HepG2 (cell line): ENCODE measurements at regions not wholly inside any gene's neighbourhood (a gene's known extent, or its start where the extent isn't known, plus 50 kb on each side); places are given as distances from the start of the nearest gene placed in this dataset.

Experiments used
- CBFB ChIP-seq: sonication (generic); formaldehyde crosslinking; IDR thresholded peaks from 2 replicates; pipeline ENCODE4 v1.4.0; 2020; ENCODE audit warnings: missing genetic modification reagents
- CEBPG ChIP-seq: IDR thresholded peaks from 2 replicates; pipeline ENCODE4 v1.6.1; 2016
- EHMT2 ChIP-seq: fragments of 200-600 bp; sonication (generic); IDR thresholded peaks from 2 replicates; pipeline ENCODE4 v1.7.0; 2017; ENCODE audit warnings: antibody characterized with exemption, low read depth, low read length, borderline replicate concordance
- FOXA3 ChIP-seq: IDR thresholded peaks from 2 replicates; pipeline ENCODE4 v1.6.1; 2016; ENCODE audit warnings: missing genetic modification reagents, missing compliant biosample characterization
- HCFC1 ChIP-seq: fragments of 150-350 bp; IDR thresholded peaks from 2 replicates; pipeline ENCODE4 v1.6.1; 2014; ENCODE audit warnings: low read depth, low read length
- JDP2 ChIP-seq: sonication (generic); formaldehyde crosslinking; IDR thresholded peaks from 2 replicates; pipeline ENCODE4 v1.8.1; 2022; ENCODE audit warnings: missing genetic modification reagents, borderline replicate concordance
- JUND ChIP-seq: sonication (generic); formaldehyde crosslinking; IDR thresholded peaks from 2 replicates; pipeline ENCODE4 v1.8.0; 2022; ENCODE audit warnings: mild to moderate bottlenecking, missing genetic modification reagents
- KDM6A ChIP-seq: IDR thresholded peaks from 2 replicates; pipeline ENCODE4 v1.6.1; 2016; ENCODE audit warnings: low read depth
- MAZ ChIP-seq, 2 experiments: sonication (generic) in 1 of 2; formaldehyde crosslinking in 1 of 2; IDR thresholded peaks; 2 replicates each; pipeline versions ENCODE4 v1.5.0 to v1.6.1; 2012 to 2020; ENCODE audit warnings: low read depth in 2 of 2, mild to moderate bottlenecking in 2 of 2, borderline replicate concordance in 1 of 2, improper control_type of control experiment in 1 of 2, low read length in 1 of 2, missing genetic modification reagents in 1 of 2, moderate library complexity in 1 of 2
- MED13 ChIP-seq: sonication (generic); formaldehyde crosslinking; IDR thresholded peaks from 2 replicates; pipeline ENCODE4 v1.5.0; 2020; ENCODE audit warnings: missing genetic modification reagents
- MTA1 ChIP-seq: sonication (generic); formaldehyde crosslinking; IDR thresholded peaks from 2 replicates; pipeline ENCODE4 v1.4.0; 2020; ENCODE audit warnings: missing genetic modification reagents, mild to moderate bottlenecking, borderline replicate concordance
- NR2F6 ChIP-seq, 2 experiments: IDR thresholded peaks; 2 replicates each; pipeline ENCODE4 v1.6.1; 2016; ENCODE audit warnings: antibody characterized with exemption in 1 of 2, mild to moderate bottlenecking in 1 of 2
- RCOR2 ChIP-seq: IDR thresholded peaks from 2 replicates; pipeline ENCODE4 v1.6.1; 2016; ENCODE audit warnings: missing biosample characterization, missing genetic modification reagents
- SAP130 ChIP-seq: IDR thresholded peaks from 2 replicates; pipeline ENCODE4 v1.6.1; 2016; ENCODE audit warnings: low read depth
- SOX6 ChIP-seq, 2 experiments: fragments of 450-650 bp in 1 of 2; sonication (generic) in 1 of 2; formaldehyde crosslinking in 1 of 2; IDR thresholded peaks; 2 replicates each; pipeline versions ENCODE4 v1.4.0 to v1.6.1; 2017 to 2020; ENCODE audit warnings: antibody characterized with exemption in 1 of 2, mild to moderate bottlenecking in 1 of 2, missing genetic modification reagents in 1 of 2
- SP5 ChIP-seq: IDR thresholded peaks from 2 replicates; pipeline ENCODE4 v1.6.1; 2016; ENCODE audit warnings: low read depth, borderline replicate concordance
- SPEN ChIP-seq: sonication (generic); formaldehyde crosslinking; IDR thresholded peaks from 2 replicates; pipeline ENCODE4 v1.5.1; 2020; ENCODE audit warnings: low read depth, mild to moderate bottlenecking, missing genetic modification reagents
- SRSF9 ChIP-seq: fragments of 200-400 bp; formaldehyde crosslinking; IDR thresholded peaks from 2 replicates; pipeline ENCODE4 v1.6.1; 2018; ENCODE audit warnings: borderline replicate concordance, mild to moderate bottlenecking, low read depth, low read length; ENCODE audit not compliant: insufficient read depth, poor library complexity, severe bottlenecking
- STAT5B ChIP-seq: sonication (generic); formaldehyde crosslinking; IDR thresholded peaks from 2 replicates; pipeline ENCODE4 v1.4.0; 2020; ENCODE audit warnings: missing genetic modification reagents
- ZFX ChIP-seq: sonication (generic); formaldehyde crosslinking; IDR thresholded peaks from 2 replicates; pipeline ENCODE4 v1.4.0; 2020; ENCODE audit warnings: mild to moderate bottlenecking, low read depth, missing genetic modification reagents, moderate library complexity
- ZNF10 ChIP-seq: sonication (generic); formaldehyde crosslinking; IDR thresholded peaks from 2 replicates; pipeline ENCODE4 v1.4.0; 2020; ENCODE audit warnings: mild to moderate bottlenecking, low read depth, missing genetic modification reagents, borderline replicate concordance
- ZNF205 ChIP-seq: IDR thresholded peaks from 2 replicates; pipeline ENCODE4 v1.6.1; 2018; ENCODE audit warnings: missing biosample characterization, missing genetic modification reagents
- ZNF24 ChIP-seq: fragments of 450-650 bp; IDR thresholded peaks from 2 replicates; pipeline ENCODE4 v1.6.1; 2017; ENCODE audit warnings: antibody characterized with exemption, mild to moderate bottlenecking
- ZNF282 ChIP-seq: fragments of 450-650 bp; IDR thresholded peaks from 2 replicates; pipeline ENCODE4 v1.6.1; 2018; ENCODE audit not compliant: partially characterized antibody
- ZNF296 ChIP-seq: sonication (generic); formaldehyde crosslinking; conservative IDR thresholded peaks from 2 replicates; pipeline ENCODE4 v1.5.0; 2020; ENCODE audit warnings: mild to moderate bottlenecking, missing genetic modification reagents
- TF ChIP-seq, protein P1 (sequence below): sonication (generic); formaldehyde crosslinking; IDR thresholded peaks from 2 replicates; pipeline ENCODE4 v1.5.1; 2020; ENCODE audit warnings: mild to moderate bottlenecking, missing genetic modification reagents
- TF ChIP-seq, protein P2 (sequence below): sonication (generic); formaldehyde crosslinking; IDR thresholded peaks from 2 replicates; pipeline ENCODE4 v1.5.0; 2020; ENCODE audit warnings: missing genetic modification reagents
- TF ChIP-seq, protein P3 (sequence below): sonication (generic); formaldehyde crosslinking; IDR thresholded peaks from 2 replicates; pipeline ENCODE4 v1.8.1; 2022; ENCODE audit warnings: mild to moderate bottlenecking, missing genetic modification reagents

DNA sequence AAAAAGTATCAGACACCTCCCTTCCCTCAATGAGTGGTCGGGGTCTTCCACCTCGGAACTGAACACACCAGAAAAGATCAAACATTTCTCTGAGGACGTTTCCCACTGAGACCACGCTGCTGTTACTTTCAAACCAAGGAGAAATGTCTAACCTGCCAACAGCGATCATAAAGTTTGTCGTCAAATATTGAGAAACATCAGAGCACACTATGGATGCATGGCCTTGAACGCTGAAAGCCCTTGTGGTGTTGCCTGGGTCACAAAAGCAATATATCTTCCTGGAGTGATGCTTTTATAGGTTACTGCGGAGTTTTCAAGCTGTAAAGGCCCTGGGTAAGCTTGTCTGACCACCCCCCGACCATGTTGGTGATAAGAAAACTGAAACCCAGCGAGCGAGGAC, 70.2 kb upstream of the ID2 start (continued):
- TF ChIP-seq, protein P1, sequence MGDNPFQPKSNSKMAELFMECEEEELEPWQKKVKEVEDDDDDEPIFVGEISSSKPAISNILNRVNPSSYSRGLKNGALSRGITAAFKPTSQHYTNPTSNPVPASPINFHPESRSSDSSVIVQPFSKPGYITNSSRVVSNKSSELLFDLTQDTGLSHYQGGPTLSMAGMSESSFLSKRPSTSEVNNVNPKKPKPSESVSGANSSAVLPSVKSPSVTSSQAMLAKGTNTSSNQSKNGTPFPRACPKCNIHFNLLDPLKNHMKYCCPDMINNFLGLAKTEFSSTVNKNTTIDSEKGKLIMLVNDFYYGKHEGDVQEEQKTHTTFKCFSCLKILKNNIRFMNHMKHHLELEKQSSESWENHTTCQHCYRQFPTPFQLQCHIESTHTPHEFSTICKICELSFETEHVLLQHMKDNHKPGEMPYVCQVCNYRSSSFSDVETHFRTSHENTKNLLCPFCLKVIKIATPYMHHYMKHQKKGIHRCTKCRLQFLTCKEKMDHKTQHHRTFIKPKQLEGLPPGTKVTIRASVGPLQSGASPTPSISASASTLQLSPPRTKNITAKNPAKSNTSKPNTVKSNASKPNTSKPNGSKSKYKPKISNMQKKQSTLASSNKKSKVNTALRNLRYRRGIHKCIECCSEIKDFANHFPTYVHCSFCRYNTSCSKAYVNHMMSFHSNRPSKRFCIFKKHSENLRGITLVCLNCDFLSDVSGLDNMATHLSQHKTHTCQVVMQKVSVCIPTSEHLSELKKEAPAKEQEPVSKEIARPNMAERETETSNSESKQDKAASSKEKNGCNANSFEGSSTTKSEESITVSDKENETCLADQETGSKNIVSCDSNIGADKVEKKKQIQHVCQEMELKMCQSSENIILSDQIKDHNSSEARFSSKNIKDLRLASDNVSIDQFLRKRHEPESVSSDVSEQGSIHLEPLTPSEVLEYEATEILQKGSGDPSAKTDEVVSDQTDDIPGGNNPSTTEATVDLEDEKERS: 0 out of 2 replicates have a peak, but pooled peaks have one; percentile 35
- TF ChIP-seq EHMT2 (peak; percentile 73; the same call in 1 of the 2 replicates), ZNF24 (no peak), ZNF205 (CRISPR knock-in tag) (0 out of 2 replicates have a peak, but pooled peaks have one; percentile 45), JDP2 (CRISPR knock-in tag) (no peak), HCFC1 (no peak), CEBPG (peak; percentile 82), RCOR2 (CRISPR knock-in tag) (peak; percentile 71), SP5 (CRISPR knock-in tag) (no peak; the same call in 1 of the 2 replicates), MAZ (IDR thresholded peaks at IDR 0.05; ENCODE audit: borderline replicate concordance, low read depth, low read length) (no peak), MAZ (CRISPR knock-in tag; IDR thresholded peaks at IDR 0.05; ENCODE audit: low read depth) (no peak), SRSF9 (no peak), SAP130 (CRISPR knock-in tag) (peak; percentile 77), CBFB (CRISPR knock-in tag) (no peak; the same call in 1 of the 2 replicates), ZNF296 (CRISPR knock-in tag) (no peak), MED13 (CRISPR knock-in tag) (peak; percentile 69; the same call in 1 of the 2 replicates), STAT5B (CRISPR knock-in tag) (no peak), FOXA3 (CRISPR knock-in tag) (peak; percentile 74), ZFX (CRISPR knock-in tag) (peak; percentile 14; the same call in 1 of the 2 replicates), JUND (CRISPR knock-in tag) (no peak), SPEN (CRISPR knock-in tag) (peak; percentile 42; the same call in 1 of the 2 replicates), ZNF10 (CRISPR knock-in tag) (no peak), MTA1 (no peak; the same call in 1 of the 2 replicates), SOX6 (IDR thresholded peaks at IDR 0.05) (no peak), SOX6 (CRISPR knock-in tag; IDR thresholded peaks at IDR 0.05) (peak; percentile 68), NR2F6 (IDR thresholded peaks at IDR 0.05) (peak; percentile 61), NR2F6 (CRISPR knock-in tag; IDR thresholded peaks at IDR 0.05) (peak; percentile 88), ZNF282 (no peak), KDM6A (0 out of 2 replicates have a peak, but pooled peaks have one; percentile 54)
- TF ChIP-seq, protein P2, sequence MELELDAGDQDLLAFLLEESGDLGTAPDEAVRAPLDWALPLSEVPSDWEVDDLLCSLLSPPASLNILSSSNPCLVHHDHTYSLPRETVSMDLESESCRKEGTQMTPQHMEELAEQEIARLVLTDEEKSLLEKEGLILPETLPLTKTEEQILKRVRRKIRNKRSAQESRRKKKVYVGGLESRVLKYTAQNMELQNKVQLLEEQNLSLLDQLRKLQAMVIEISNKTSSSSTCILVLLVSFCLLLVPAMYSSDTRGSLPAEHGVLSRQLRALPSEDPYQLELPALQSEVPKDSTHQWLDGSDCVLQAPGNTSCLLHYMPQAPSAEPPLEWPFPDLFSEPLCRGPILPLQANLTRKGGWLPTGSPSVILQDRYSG (CRISPR knock-in tag): no peak
- TF ChIP-seq, protein P3, sequence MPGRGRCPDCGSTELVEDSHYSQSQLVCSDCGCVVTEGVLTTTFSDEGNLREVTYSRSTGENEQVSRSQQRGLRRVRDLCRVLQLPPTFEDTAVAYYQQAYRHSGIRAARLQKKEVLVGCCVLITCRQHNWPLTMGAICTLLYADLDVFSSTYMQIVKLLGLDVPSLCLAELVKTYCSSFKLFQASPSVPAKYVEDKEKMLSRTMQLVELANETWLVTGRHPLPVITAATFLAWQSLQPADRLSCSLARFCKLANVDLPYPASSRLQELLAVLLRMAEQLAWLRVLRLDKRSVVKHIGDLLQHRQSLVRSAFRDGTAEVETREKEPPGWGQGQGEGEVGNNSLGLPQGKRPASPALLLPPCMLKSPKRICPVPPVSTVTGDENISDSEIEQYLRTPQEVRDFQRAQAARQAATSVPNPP (CRISPR knock-in tag): peak; percentile 44; the same call in 1 of the 2 replicates
